ENCODE measurements at regions not wholly inside any gene's neighbourhood (a gene's known extent, or its start where the extent isn't known, plus 50 kb on each side); places are given as distances from the start of the nearest gene placed in this dataset.

DNA sequence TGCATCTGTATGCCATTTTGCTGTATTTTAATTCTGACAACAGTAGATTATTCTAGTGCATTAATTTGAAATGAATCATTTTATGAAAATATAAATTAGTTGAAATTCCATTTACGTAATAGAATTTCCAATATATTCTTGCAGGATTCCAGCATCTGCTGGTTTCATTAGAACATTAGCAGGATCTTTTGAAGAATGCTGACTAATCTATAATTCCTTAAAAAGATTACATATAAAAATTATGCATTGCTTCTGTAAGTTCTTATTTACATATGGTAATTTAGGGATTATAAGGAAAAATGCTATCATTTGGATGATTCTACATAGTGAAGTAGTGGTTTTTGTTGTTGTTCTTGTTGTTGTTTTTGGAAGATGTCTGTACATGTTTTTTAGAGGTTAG, 182.2 kb upstream of the GNPDA2 start:
- TF ChIP-seq, protein P1, sequence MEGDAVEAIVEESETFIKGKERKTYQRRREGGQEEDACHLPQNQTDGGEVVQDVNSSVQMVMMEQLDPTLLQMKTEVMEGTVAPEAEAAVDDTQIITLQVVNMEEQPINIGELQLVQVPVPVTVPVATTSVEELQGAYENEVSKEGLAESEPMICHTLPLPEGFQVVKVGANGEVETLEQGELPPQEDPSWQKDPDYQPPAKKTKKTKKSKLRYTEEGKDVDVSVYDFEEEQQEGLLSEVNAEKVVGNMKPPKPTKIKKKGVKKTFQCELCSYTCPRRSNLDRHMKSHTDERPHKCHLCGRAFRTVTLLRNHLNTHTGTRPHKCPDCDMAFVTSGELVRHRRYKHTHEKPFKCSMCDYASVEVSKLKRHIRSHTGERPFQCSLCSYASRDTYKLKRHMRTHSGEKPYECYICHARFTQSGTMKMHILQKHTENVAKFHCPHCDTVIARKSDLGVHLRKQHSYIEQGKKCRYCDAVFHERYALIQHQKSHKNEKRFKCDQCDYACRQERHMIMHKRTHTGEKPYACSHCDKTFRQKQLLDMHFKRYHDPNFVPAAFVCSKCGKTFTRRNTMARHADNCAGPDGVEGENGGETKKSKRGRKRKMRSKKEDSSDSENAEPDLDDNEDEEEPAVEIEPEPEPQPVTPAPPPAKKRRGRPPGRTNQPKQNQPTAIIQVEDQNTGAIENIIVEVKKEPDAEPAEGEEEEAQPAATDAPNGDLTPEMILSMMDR (conservative IDR thresholded peaks at IDR 0.05; ENCODE audit: low read depth, low read length): no peak
- no peak for DNase-seq (ENCODE audit: low read depth)
- H3K4me3 ChIP-seq (ENCODE audit: low read depth, low read length): no peak overlapping the region

DNA sequence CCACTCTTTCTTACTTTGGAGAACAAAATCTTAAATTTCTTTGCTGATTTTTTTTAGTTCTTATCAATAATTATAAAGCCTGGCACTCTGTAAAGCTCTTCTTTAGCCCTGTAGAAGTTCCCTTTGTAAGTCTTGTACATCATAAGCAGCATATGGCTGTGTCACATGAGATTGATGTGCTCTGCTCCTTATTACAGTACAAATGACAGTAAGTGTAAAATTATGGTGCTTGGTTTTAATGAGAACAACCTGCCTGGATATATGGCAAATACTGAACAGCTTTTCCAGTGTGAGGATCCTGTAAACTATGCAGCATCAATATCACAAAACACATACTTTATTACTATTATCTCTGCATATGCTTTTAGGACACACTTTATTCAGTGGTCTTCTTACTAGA, 145.9 kb upstream of the GNPDA2 start:
- H3K4me3 ChIP-seq (ENCODE audit: low read depth, low read length): no peak overlapping the region
- TF ChIP-seq, protein P1 (conservative IDR thresholded peaks at IDR 0.05; ENCODE audit: low read depth, low read length): no peak
- DNase-seq (ENCODE audit: low read depth): no peak

DNA sequence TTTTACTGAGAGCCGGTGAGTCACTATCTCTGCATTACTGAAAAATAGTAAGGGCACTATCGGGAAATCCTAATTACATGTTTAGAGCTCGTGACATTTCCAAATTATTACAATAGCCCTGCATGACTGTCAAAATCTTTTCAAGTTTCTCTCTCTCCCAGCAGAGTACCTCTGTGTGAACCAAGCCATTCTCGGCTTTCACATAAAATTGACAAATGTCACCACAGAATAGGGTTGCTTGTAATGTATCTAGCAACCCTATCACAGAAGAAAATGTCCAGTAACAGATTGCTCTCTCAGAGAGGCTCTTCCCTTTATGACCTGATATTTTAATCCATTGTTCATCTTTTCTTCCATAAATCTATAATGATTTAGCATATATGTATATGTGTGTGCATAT, 144.8 kb upstream of the GNPDA2 start:
- DNase-seq (ENCODE audit: low read depth): no peak
- no peak overlapping the region for H3K4me3 ChIP-seq (ENCODE audit: low read depth, low read length)
- TF ChIP-seq, protein P1 (conservative IDR thresholded peaks at IDR 0.05; ENCODE audit: low read depth, low read length): no peak

DNA sequence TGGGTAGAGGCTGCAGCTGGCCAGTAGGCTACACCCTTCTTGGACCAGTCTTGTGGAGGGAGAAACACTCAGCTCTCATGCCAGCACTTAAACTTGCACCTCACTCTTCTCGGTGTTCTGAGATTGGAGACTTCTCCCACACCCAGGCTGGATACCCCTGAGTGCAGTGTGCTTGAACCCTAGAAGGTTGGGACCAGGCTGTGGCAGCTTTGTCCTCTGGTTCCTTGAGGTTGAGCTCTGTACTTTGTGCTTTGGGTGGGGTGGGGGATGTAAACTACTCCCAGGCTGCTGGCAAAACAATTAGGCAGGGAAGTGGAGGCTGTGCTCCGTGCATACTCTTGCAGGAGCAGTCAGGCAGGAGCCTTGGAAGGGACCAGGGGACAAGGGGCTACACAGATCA, 143.6 kb upstream of the GNPDA2 start:
- no peak overlapping the region for H3K4me3 ChIP-seq (ENCODE audit: low read depth, low read length)
- TF ChIP-seq, protein P1 (conservative IDR thresholded peaks at IDR 0.05; ENCODE audit: low read depth, low read length): no peak
- no peak for DNase-seq (ENCODE audit: low read depth)

DNA sequence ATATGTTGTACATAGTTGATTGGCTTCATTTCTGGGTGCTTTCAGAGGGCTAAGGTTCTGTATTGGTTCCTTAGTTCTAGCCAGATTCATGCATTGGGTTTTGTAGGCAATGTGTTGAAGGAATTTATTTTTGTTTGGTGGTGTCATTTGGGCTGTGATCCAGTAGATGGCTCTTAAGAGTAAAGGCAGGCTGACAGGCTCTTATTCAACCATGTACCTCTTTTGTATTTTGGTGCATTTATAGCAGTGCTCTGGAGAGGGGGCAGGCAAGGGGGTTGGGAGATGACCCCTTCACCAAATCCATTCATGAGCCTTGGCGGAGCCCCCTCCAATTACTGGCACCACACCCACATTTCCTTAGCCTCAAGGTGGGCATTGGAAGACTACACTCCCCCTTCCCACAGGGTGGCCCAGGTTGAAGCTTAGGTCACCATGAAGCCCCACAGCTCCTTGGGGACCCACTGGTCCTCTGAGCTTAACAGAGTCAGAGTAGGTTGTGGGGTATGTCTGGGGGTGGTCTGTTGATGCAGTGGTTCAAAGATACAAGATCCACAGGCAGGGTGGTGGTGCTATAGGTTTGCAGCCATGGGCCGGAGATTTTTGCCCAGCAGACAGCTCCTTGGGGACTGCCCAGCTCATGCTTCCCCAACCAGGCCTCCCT, 143.0 kb upstream of the GNPDA2 start:
- no peak for DNase-seq (ENCODE audit: low read depth)
- TF ChIP-seq, protein P1 (conservative IDR thresholded peaks at IDR 0.05; ENCODE audit: low read depth, low read length): peak; percentile 46
- no peak overlapping the region for H3K4me3 ChIP-seq (ENCODE audit: low read depth, low read length)

DNA sequence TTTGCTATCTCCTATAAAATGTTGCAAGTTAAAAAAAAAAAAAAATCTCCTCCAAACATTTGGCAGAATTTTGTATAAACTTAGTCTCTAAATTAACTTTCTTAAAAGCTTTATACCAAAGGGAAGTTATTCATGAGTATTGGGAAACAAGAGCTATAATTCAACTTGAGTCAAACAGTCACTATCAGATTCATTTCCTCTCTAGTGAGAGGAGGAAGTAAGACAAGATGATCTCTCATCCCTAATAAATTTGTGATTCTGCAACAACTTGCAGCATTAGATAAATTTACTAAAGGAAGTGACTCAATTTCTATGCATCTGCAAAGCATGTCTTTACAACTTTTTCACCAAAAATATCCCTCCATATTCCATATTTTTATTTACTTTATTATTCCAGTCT, 135.4 kb upstream of the GNPDA2 start:
- DNase-seq (ENCODE audit: low read depth): no peak
- H3K4me3 ChIP-seq (ENCODE audit: low read depth, low read length): no peak overlapping the region
- TF ChIP-seq, protein P1 (conservative IDR thresholded peaks at IDR 0.05; ENCODE audit: low read depth, low read length): no peak

DNA sequence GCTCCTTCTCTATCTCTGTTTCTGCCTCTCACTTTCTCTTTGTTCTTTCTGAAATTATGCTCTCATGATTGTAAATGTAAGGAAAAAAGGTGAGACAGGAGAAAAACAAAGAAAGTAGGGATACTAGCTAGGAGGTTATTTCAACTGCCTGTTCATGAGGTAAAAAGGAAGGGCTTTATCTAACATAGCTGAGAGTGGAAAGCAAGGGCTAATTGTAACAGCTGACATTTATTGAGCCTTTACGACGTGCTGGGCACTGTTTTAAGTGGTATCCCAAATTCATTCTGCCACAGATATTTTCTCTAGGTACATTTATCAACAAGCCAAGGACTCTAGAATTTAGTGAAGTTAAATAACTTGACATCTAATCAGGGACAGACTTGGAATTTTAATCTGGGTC, 133.1 kb upstream of the GNPDA2 start:
- DNase-seq (ENCODE audit: low read depth): no peak
- TF ChIP-seq, protein P1 (conservative IDR thresholded peaks at IDR 0.05; ENCODE audit: low read depth, low read length): no peak
- no peak overlapping the region for H3K4me3 ChIP-seq (ENCODE audit: low read depth, low read length)

All from epithelial cell of proximal tubule (primary cell).